Hepatocyte (in vitro differentiated cells): ENCODE measurements at regions not wholly inside any gene's neighbourhood (a gene's known extent, or its start where the extent isn't known, plus 50 kb on each side); places are given as distances from the start of the nearest gene placed in this dataset.

Source experiments
- CTCF ChIP-seq: fragments of 200-600 bp; sonication (generic); IDR thresholded peaks from 2 replicates; pipeline ENCODE4 v1.5.1; 2016; ENCODE audit warnings: antibody characterized with exemption, mild to moderate bottlenecking; ENCODE audit not compliant: poor library complexity
- EZH2 ChIP-seq: fragments of 200-600 bp; sonication (generic); IDR thresholded peaks from 2 replicates; pipeline ENCODE4 v1.6.1; 2016; ENCODE audit warnings: antibody characterized with exemption, mild to moderate bottlenecking, borderline replicate concordance
- EZH2phosphoT487 ChIP-seq: fragments of 200-600 bp; sonication (generic); IDR thresholded peaks from one replicate; pipeline ENCODE4 v1.6.1; 2018; ENCODE audit warnings: antibody characterized with exemption, mild to moderate bottlenecking, low read depth, moderate library complexity; ENCODE audit not compliant: unreplicated experiment, severe bottlenecking

GRCh38 chr10:130952086-130952485 is 359.4 kb downstream of the TCERG1L start:
- TF ChIP-seq CTCF = no peak
- TF ChIP-seq EZH2phosphoT487 = no peak
- TF ChIP-seq EZH2 = no peak
